ENCODE measurements at regions not wholly inside any gene's neighbourhood (a gene's known extent, or its start where the extent isn't known, plus 50 kb on each side); places are given as distances from the start of the nearest gene placed in this dataset.

- no peak for ATAC-seq
These were observed 193.2 kb upstream of the TNP1 start for GRCh38 chr2:217052856-217053577.

GRCh38 chr2:217051416-217051815 is 191.6 kb upstream of the TNP1 start:
- no peak for ATAC-seq

- no peak for ATAC-seq
These were observed 190.1 kb upstream of the TNP1 start for GRCh38 chr2:217049956-217050355.

- ATAC-seq, result no peak
These were observed 189.6 kb upstream of the TNP1 start for GRCh38 chr2:217049422-217049821.

- ATAC-seq, result no peak
These were observed 188.9 kb upstream of the TNP1 start for GRCh38 chr2:217048730-217049129.

- ATAC-seq, result no peak
These were observed 187.8 kb upstream of the TNP1 start for GRCh38 chr2:217047631-217048030.

GRCh38 chr2:217047209-217047608 is 187.3 kb upstream of the TNP1 start:
- no peak for ATAC-seq

GRCh38 chr2:217045700-217046475 is 186.0 kb upstream of the TNP1 start:
- no peak for ATAC-seq

- no peak for ATAC-seq
These were observed 180.2 kb upstream of the TNP1 start for GRCh38 chr2:217040099-217040498.

- ATAC-seq, result no peak
These were observed 178.1 kb upstream of the TNP1 start for GRCh38 chr2:217038001-217038400.

- ATAC-seq, result no peak
These were observed 177.5 kb upstream of the TNP1 start for GRCh38 chr2:217037353-217037752.

GRCh38 chr2:217035967-217036366 is 176.1 kb upstream of the TNP1 start:
- ATAC-seq, result no peak

- ATAC-seq, result no peak
These were observed 173.3 kb upstream of the TNP1 start for GRCh38 chr2:217033186-217033585.

GRCh38 chr2:217031445-217031844 is 171.6 kb upstream of the TNP1 start:
- ATAC-seq, result no peak

- no peak for ATAC-seq
These were observed 170.2 kb upstream of the TNP1 start for GRCh38 chr2:217030081-217030480.

GRCh38 chr2:217028128-217028527 is 168.3 kb upstream of the TNP1 start:
- ATAC-seq, result no peak

GRCh38 chr2:217027414-217027813 is 167.6 kb upstream of the TNP1 start:
- no peak for ATAC-seq

GRCh38 chr2:217026569-217026968 is 166.7 kb upstream of the TNP1 start:
- ATAC-seq, result no peak

- no peak for ATAC-seq
These were observed 166.3 kb upstream of the TNP1 start for GRCh38 chr2:217026161-217026560.

GRCh38 chr2:217023611-217024010 is 163.7 kb upstream of the TNP1 start:
- ATAC-seq, result no peak

- no peak for ATAC-seq
These were observed 157.8 kb upstream of the TNP1 start for GRCh38 chr2:217017456-217018252.

GRCh38 chr2:217016796-217017419 is 157.0 kb upstream of the TNP1 start:
- no peak for ATAC-seq
